Stimulated activated CD4-positive, alpha-beta T cell treated with anti-CD3 and anti-CD28 coated beads, TNF-alpha, amount 100 ng/mL, for 48 hours (primary cell): ENCODE measurements at regions not wholly inside any gene's neighbourhood (a gene's known extent, or its start where the extent isn't known, plus 50 kb on each side); places are given as distances from the start of the nearest gene placed in this dataset.
"Not testable (repeated sequence)": the region's sequence is repeated elsewhere in the genome, so short reads cannot be mapped to it uniquely, and the experiment has no call there.

Experiments used
- DNase-seq, 3 donors: peaks; one replicate each; pipeline ENCODE4 v3.0.0-alpha.2; 2020; ENCODE audit warnings: low read depth in 3 of 3

DNA sequence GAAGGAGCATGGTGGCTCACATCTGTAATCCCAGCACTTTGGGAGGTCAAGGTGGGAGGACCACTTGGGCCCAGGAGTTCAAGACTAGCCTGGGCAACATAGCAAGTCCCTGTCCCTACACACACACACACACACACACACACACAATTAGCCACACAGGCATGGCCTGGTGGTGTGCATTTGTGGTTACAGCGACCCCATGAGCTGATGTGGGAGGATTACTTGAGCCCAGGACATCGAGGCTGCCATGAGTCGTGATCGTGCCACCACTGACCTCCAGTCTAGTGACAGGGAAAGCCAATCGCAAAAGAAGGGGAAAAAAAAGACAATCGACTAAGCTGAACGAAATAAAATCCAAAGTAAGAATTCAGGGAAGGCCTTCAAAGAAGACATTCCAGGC, 67.9 kb downstream of the TBX3 start:
- DNase-seq = no peak

DNA sequence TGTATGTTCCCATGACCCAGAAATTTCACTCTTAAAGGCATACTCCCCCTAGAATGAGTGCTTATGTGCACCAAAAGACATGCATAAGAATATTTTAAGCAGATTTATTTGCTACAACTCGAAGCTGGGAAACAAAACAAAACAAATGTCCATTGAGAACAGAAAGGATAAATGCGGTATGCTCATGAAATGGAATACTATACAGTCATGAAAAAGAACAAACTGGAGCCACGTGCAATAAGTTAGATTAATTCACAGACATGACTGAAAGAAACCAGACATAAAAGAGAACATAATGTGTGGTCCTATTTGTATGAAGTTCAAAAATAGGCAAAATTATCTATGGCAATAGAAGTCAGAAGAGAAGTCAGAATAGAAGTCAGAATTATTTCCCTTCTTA, 69.9 kb downstream of the TBX3 start:
- DNase-seq = no peak

DNA sequence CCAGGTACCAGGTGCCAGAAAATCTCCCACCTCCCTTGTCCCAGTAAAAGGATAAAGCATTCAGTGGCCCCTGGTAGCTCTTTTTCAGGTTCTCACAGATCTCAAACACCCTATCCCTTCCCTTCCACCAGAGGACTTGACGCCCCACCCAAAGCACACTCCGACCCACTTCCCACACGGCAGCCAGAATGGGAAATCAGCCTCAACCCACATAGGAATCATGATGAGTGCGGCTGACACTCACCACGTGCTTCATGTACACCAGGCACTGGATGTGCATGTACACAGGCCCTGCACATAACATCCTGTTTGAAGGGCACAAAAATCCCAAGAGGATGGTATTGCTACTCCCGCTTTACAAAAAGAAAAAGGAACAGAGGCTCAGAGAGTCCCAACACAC, 71.9 kb downstream of the TBX3 start:
- DNase-seq = no peak

DNA sequence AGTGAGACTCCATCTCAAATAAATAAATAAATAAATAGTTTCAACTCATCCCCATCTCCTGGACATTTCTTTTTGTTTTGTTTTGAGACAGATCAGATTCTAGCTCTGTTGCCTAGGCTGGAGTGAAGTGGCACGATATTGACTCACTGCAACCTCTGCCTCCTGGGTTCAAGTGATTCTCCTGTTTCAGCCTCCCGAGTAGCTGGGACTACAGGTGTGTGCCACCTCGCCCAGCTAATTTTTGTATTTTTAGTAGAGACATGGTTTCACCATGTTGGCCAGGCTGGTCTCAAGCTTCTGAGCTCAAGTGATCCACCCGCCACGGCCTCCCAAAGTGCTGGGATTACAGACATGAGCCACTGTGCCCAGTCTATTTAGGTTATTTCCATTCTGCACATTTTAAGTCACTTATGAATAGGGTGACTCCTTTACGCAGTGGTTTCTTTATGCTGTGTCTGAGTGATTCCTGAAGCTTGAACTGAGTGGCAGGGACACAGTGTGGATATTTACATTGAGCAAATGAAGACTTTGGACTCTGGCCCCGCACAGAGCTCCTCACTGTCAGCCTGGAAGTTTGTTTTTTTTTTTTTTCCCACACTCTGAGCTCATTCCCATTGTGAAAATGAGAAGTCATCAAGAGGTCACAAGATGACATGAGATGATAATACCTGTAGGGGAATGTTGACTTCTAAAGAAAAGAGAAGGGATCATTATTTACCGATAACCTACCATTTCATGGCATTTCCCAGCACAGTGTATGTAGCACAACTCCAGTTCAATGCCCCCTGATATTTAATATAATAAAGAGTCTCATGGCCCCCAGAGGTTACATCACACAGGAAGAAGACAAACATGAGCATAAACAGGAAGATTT, 72.6 kb downstream of the TBX3 start:
- no peak for DNase-seq

DNA sequence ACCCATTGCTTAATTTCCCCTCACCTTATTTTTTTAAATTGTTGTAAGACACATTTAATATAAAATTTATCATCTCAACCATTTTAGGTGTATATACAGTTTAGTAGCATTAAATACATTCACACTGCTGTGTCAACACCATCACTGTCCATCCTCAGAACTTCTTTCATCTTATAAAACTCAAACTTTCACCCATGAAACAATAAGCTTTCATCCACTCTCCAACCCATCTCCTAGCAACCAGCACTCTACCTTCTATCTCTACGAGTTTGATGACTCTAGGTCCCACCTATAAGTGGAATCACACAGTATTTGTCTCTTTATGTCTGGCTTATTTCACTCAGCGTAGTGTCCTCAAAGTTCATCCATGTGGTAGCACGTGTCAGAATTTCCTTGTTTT, 75.5 kb downstream of the TBX3 start:
- DNase-seq = no peak

DNA sequence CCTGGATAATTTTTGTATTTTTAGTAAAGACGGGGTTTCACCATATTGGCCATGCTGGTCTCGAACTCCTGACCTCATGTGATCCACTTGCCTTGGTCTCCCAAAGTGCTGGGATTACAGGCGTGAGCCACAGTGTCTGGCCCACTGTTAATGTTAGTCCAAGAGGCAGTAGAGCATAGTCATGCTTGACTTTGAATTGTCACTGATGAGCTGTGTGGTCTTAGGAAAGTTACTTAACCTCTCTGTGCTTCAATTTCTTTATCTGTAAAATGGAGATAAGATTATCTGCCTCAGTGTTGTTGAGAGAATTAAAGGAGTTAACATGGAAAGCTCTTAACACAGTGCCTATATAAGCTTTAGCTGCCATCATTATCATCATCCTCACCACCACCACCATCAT, 78.1 kb downstream of the TBX3 start:
- DNase-seq = no peak

DNA sequence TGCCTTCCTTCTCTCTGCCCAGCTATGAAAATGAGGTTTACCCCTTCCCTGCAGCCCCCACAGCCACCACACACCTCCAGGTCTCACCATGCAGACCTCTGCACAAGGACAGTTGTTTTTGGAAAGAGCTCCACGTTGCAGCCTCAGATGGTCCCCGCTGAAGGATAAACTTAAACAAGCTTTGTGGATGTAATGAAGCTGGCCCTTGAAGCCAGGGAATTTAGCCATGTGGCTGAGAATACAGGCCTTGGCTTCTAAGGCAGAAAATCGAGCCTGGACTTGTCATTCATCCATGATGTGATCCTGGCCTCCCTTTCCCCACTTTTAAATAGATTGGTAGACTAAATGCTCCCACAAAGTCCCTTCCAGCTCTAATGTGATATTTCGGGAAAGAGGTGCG, 79.4 kb downstream of the TBX3 start:
- DNase-seq = no peak

DNA sequence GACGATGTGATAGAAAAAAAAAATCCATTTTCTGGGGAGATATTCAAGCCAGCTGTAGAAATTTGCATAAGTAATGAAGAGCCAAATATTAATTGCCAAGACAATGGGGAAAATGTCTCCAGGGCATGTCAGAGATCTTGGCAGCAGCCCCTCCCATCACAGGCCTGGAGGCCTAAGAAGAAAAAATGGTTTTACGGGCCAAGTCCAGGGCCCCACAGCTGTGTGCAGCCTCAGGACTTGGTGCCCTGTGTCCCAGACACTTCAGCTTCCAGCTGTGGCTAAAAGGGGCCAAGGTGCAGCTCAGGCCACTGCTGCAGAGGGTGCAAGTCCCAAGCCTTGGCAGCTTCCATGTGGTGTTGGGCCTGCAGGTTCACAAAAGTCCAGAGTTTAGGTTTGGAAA, 83.4 kb downstream of the TBX3 start:
- not testable (repeated sequence) for DNase-seq

DNA sequence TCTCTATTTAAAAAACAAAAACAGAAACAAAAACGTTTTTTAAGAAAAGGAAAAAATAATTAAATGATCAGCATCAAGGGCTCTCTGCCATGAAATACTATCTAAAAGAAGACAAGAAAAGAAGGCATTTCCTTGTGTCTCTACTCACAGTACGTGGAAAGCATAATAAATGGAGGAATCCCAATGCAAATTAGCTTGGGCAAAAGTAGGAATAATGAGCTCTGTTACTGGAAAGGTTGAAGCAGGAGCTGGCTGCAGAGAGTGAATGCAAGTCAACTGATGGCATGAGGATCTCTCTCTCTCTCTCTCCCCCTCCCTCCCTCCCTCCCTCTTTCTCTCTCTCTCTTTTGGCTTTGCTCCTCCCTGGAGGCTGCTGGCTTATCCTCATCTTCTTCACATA, 85.9 kb downstream of the TBX3 start:
- no peak for DNase-seq

DNA sequence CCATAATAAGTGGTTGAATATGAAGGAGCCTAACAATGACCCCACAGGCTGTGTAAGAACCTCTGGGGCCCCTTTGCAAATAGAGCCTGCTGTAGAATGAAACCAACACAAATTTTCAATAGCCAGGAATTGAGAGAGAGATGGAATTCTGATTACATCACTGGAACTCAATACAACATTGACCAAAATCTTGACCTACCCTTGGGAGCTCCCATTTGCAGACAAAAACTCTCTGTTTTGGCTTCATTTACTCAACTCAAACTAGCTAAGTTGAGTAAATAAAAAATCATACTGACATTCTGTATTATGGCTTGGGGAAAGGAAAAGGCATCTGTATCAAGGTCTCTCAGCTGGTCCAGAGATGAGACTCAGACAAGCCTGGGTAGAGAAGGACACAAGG, 91.0 kb downstream of the TBX3 start:
- no peak for DNase-seq

DNA sequence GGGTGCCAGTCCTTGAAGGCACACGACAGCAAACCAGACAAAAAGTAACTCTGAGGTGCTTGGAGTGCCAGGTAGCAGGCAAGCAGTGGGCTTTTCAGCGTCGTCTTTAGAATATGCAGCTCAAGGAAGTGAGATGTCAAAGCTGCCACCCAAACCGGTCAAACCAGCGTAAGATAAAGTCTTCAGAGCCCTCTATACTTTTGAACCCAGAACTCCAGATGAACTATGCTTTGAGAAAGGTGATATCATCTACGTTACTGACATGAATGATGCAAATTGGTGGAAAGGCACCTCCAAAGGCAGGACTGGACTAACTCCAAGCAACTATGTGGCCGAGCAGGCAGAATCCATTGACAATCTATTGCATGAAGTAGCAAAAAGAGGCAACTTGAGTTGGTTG, 95.9 kb downstream of the TBX3 start:
- DNase-seq = no peak

DNA sequence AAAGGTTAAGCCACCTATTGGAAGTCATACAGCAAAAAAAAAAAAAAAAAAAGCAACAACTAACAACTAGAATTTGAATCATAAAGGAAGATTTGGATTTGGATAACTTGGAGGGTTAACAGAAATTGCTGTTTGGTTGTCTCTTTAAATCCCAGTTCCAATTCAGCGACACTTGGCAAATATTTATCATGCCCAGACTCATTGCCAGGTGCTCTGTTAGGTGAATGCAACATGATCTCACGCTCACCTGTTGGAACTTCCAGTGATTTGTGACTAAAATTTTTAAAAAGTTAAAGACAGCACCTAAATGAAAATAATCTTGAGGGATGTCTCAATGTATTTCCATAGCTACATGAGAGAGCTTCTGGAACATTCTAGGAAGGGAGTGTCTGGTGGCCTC, 103.7 kb downstream of the TBX3 start:
- DNase-seq = no peak

DNA sequence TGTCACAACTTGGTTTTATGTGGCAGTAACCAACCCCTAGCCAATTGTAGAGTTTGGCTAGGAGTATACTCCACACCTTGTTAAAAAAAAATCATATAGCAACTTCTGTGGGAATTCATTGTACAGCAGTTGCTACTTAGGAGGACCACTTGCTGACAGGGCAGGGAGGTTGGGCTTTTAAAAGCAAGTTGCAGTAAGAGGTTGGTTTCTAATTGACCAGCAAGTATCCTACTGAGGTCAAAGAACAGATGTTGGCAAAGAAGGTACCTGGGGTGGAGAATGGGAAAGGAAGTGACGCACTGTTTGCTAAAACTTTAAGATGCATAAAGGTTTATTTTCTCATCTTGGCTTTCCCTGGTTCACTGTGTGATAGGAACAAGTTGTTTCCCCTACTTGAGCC, 104.6 kb downstream of the TBX3 start:
- DNase-seq = no peak

DNA sequence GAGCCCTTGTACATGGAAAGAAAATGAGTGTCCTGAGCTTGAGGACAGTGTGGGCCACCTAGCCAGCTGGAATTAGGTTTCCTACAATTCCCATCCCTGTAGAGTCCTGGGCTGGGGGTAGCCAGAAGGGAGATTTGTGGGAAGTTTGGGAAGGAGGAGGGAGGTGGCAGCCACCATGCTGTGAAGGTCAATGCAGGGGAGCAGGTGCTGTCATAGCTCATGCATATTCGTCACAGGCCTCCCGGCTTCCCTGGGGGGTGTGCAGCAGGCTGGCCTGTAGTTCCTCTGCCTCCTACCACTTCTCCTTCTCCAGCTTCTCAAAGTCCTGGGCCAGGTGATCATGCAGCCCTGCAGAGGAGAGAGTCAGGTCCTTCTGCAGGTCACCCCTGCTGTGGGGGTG, 121.3 kb downstream of the TBX3 start:
- no peak for DNase-seq

DNA sequence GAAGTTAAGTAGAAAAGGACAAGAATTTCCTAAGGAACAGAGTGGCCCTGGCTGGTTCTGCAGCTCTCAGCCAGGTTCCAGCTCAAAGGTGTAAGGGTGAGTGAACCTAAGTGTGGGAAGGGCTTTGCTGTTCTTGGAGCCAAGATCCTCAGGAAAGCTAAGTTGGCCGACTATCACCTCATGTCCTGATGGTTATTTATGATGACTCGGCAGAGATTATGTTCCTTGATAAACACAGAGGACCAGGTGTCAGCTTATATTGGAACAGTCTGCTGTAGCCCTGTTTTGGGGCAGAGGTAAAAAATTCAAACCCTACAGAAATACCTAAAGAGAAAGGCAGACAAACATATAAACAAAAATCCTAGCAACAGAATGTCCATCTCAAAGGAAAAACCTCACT, 128.5 kb downstream of the TBX3 start:
- no peak for DNase-seq

DNA sequence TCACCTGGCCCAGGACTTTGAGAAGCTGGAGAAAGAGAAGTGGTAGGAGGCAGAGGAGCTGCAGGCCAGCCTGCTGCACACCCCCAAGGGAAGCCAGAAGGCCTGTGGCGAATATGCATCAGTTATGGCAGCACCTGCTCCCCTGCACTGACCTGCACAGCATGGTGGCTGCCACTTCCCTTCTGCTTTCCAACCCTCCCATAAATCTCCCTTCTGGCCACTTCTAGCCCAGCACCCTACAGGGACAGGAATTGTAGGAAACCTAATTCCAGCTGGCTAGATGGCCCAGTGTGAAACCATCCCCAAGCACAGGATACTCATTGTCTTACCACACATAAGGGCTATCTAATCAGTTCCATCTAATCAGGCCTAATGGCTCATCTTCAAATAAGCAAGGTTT, 136.3 kb downstream of the TBX3 start:
- DNase-seq = no peak

DNA sequence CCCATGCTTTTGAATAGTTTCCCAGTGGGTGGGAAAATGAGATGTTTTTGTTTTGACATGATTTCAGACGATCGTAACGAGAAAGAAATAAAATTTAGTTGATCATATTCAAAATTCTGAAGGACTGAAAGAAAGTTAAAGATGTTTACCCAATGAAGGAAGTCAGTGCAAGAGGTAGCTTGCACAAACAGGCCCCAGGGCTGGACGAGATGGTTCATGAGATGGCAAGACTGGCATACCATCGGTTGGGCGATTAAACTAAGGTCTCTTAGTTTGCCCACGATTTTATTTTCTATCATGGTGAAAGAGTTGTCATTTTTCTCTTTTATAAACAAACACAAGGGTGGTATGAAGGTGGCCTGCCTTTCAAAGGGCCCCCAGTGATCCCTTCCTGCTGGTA, 124.5 kb upstream of the TBX5 start:
- no peak for DNase-seq

DNA sequence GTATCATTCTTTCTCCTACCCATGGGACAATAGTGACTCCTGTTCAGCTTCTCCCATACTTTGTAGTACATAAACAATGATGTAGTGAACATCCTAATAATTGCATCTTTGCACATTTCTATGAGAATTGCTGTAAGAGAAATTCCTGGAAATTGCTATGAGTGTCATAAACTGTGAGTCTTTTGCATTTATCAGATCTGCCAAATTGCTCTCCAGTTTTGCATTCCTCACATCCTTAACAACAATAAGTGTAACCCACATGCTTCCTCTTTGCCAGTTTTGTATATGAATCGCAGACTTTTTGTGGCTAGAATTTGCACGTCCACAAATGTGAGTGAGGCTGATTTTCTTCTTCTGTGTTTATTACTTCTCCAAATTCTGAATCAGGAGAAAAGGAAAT, 124.0 kb upstream of the TBX5 start:
- DNase-seq = no peak

DNA sequence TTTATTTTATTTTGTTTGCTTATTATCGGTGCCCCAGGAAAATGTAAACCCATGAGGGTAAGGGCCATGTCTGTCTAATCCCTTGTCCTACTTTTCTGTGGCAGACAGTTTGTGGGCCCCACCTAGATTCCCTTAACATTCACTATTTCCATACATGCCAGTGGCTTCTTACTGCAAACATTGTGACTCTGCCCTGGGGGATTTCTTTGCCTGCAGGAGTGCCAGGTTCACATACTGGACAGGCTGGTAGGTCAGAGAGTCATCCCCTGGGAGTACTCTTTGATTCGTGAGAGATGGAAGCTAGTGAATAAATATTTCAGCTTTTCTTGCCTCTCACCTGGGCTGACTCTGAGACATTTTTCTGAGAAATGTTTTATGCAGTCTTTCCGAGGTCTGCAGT, 122.8 kb upstream of the TBX5 start:
- DNase-seq = no peak

DNA sequence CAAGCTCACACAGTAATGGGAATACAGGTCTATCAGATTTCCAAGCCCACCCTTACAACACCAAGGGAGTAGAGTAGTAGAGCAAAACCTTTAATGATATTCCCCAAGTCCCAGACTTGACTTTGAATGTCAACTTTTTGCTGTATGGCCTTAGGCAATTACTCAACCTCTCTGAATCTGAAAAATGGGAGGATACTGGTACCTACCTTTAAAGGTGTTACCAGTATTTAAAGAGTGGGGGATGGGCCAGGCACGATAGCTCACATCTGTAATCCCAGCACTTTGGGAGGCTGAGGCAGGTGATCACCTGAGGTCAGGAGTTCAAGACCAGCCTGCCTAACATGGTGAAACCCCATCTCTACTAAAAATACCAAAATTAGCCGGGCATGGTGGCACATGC, 115.2 kb upstream of the TBX5 start:
- not testable (repeated sequence) for DNase-seq

DNA sequence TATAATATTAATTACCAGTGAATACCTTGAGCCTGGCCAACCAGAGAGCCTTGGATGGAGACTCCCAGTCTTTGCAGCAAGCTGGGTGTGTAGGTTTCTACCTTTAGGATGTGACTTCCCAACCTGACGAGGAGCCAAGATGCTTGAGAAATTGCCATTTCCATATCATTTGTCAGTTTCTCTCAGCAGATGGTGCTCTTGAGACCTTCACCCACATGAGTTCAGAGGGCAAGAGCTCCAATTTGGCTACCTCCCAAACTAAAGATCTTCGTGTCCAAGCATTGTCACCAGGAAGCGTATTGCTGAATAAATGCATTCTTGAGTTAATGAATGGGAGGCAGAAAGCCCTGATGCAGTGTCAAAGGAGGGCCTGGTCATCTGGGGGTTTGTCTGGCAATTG, 106.4 kb upstream of the TBX5 start:
- no peak for DNase-seq

DNA sequence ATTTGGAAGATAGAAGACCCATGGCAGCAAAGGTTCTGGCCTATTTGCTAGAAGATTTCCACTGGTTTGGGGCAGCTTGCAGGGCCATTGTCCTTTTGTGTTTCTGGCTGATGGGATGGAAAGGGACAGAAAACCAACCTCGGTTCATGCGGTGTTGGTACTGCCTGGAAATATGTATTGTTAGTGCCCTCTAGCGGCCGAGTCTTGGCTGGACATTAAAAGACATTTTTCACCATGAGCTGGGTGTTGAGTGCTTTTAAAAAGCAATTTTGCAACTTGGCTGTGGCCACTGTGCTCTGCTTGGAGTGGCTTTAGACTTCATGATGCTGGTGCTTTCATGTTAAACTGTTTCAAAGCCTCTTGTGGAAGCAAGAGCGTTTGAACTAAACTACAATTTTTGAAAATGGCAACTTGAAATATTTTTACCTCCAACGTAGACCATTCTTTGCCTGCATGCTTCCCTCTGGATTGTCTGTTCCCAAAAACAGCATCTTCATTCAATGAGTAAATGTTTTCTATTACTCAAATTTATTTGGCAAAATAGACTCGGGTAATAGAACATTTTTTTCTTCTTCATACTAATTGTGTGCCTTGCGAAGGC, 102.7 kb upstream of the TBX5 start:
- peak; percentile 25 to 49 (median 43) for DNase-seq

DNA sequence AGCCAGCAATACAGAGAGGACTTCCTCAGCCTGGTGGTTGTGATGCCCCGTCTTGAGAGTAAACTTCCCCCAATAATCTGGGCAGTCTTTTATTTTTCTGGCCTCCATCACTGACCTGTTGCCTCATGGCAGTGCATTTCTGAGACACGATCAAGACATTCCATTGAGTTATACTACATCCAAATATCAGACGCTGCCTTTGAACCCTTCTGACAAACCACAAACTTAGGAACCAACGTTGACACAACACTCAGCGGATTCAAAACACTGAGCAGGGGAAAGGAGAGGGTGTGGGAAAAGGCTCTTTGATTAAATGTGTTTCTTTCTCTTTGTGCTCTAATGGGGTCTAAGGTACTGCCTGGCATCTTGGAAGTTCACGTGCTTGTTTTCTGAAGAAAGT, 100.7 kb upstream of the TBX5 start:
- no peak for DNase-seq

DNA sequence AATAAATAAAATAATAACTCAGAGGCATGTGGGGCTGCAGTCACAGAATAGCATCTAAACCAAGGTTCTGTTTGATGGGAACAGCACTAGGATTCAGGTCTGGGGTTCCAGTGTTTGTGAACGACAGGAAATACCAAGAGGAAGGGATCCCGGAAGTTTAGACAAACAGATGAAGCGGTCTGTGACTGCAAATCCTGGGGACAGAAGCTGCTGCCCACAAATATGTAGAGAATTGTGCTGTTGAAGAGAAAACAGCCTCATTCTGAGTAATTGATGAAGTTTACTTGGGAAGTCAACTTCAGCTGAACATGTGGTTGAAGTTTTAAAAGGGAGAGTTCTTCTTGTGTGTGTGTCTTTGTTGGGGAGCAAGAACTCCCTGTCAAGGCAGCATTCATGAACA, 98.4 kb upstream of the TBX5 start:
- no peak for DNase-seq
